ENCODE measurements at regions not wholly inside any gene's neighbourhood (a gene's known extent, or its start where the extent isn't known, plus 50 kb on each side); places are given as distances from the start of the nearest gene placed in this dataset.

DNA sequence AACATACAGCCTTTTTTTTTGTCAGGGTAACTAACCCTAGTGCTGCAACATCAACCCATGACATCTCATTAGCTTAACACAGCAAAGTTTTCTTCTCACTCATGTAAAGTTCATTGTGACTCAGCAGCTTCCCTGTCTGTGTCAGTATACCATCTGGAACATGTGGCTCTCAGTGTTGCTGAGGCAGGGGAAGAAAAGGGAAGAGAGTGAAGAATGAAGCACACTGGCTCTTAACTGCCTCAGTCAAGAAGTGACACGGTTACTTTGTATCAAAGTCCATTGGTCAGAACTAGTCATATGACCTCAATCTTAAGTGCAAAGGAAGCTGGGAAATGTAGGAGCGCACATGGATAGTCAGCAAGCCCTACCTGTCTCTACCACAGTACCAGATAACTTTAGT is 185.0 kb upstream of the ELL2 start:
- TF ChIP-seq SUZ12 (IDR thresholded peaks at IDR 0.05; ENCODE audit: extremely low read depth, insufficient read depth, insufficient read length) (no peak), ZNF274 (IDR thresholded peaks at IDR 0.05; ENCODE audit: low read depth, low read length) (no peak), YY1 (IDR thresholded peaks at IDR 0.05; ENCODE audit: insufficient read depth, insufficient read length) (no peak)
